ENCODE measurements at regions not wholly inside any gene's neighbourhood (a gene's known extent, or its start where the extent isn't known, plus 50 kb on each side); places are given as distances from the start of the nearest gene placed in this dataset.

DNA sequence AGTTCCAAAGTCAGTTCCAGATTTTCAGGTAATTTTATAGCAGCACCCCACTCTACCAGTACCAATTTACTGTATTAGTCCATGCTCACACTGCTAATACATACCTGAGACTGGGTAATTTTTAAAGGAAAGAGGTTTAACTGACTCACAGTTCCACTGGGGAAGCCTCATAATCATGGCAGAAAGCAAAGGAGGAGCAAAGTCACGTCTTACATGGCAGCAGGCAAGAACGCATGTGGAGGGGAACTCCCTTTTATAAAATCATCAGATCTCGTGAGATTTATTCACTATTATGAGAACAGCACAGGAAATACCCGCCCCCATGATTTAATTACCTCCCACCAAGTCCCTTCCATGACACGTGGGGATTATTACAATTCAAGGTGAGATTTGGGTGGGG lies 142.4 kb downstream of the AHR start:
- H3K27ac ChIP-seq (ENCODE audit: low read length) = no peak overlapping the region
- TF ChIP-seq, protein P1, sequence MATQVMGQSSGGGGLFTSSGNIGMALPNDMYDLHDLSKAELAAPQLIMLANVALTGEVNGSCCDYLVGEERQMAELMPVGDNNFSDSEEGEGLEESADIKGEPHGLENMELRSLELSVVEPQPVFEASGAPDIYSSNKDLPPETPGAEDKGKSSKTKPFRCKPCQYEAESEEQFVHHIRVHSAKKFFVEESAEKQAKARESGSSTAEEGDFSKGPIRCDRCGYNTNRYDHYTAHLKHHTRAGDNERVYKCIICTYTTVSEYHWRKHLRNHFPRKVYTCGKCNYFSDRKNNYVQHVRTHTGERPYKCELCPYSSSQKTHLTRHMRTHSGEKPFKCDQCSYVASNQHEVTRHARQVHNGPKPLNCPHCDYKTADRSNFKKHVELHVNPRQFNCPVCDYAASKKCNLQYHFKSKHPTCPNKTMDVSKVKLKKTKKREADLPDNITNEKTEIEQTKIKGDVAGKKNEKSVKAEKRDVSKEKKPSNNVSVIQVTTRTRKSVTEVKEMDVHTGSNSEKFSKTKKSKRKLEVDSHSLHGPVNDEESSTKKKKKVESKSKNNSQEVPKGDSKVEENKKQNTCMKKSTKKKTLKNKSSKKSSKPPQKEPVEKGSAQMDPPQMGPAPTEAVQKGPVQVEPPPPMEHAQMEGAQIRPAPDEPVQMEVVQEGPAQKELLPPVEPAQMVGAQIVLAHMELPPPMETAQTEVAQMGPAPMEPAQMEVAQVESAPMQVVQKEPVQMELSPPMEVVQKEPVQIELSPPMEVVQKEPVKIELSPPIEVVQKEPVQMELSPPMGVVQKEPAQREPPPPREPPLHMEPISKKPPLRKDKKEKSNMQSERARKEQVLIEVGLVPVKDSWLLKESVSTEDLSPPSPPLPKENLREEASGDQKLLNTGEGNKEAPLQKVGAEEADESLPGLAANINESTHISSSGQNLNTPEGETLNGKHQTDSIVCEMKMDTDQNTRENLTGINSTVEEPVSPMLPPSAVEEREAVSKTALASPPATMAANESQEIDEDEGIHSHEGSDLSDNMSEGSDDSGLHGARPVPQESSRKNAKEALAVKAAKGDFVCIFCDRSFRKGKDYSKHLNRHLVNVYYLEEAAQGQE (IDR thresholded peaks at IDR 0.05; ENCODE audit: borderline replicate concordance) = no peak
- no peak for TF ChIP-seq RAD21 (conservative IDR thresholded peaks at IDR 0.05)
- no peak for TF ChIP-seq TAF1 (IDR thresholded peaks at IDR 0.05; ENCODE audit: low read depth)
- TF ChIP-seq, protein P2, sequence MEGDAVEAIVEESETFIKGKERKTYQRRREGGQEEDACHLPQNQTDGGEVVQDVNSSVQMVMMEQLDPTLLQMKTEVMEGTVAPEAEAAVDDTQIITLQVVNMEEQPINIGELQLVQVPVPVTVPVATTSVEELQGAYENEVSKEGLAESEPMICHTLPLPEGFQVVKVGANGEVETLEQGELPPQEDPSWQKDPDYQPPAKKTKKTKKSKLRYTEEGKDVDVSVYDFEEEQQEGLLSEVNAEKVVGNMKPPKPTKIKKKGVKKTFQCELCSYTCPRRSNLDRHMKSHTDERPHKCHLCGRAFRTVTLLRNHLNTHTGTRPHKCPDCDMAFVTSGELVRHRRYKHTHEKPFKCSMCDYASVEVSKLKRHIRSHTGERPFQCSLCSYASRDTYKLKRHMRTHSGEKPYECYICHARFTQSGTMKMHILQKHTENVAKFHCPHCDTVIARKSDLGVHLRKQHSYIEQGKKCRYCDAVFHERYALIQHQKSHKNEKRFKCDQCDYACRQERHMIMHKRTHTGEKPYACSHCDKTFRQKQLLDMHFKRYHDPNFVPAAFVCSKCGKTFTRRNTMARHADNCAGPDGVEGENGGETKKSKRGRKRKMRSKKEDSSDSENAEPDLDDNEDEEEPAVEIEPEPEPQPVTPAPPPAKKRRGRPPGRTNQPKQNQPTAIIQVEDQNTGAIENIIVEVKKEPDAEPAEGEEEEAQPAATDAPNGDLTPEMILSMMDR (IDR thresholded peaks at IDR 0.05; ENCODE audit: poor library complexity, severe bottlenecking) = no peak
- no peak for TF ChIP-seq SMC3 (conservative IDR thresholded peaks at IDR 0.05; ENCODE audit: poor library complexity)
- TF ChIP-seq EZH2 (IDR thresholded peaks at IDR 0.05; ENCODE audit: borderline replicate concordance, insufficient read depth, low read length, poor library complexity, severe bottlenecking) = no peak
- no peak for TF ChIP-seq POLR2AphosphoS5 (IDR thresholded peaks at IDR 0.05)
- TF ChIP-seq EP300 (conservative IDR thresholded peaks at IDR 0.05; ENCODE audit: poor library complexity, severe bottlenecking) = no peak
- TF ChIP-seq MXI1 (conservative IDR thresholded peaks at IDR 0.05; ENCODE audit: poor library complexity, severe bottlenecking) = no peak

DNA sequence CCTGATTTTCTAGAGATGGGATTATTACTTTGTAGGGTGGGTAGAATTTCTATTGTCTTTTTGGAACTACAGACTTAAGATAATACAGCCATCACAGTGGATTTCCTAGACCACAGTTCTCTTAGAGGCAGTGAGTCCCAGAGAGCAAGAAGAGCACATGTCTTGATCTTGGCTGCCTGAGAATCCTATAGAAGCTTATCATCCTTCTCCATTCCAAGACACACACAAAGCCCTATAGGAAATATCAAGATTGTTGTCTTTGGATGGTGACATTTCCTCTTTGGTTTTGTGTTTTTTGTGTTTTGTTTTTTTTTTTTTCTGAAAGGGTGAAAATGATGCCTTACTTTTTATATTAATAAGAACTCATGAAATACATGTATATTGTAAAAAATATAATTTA lies 143.1 kb downstream of the AHR start:
- H4K20me1 ChIP-seq (ENCODE audit: insufficient read depth) = no peaks in the 10 kb centered on the region
- H3K9me2 ChIP-seq (ENCODE audit: insufficient read depth, low read length) = no peaks in the 10 kb centered on the region
- H3K9me3 ChIP-seq (ENCODE audit: low read length) = no peaks in the 10 kb centered on the region
- H3K4me2 ChIP-seq (ENCODE audit: low read length) = no peak overlapping the region
- no peaks in the 10 kb centered on the region for H3F3A ChIP-seq (ENCODE audit: insufficient read depth, low read length, poor library complexity, severe bottlenecking)
- H3K4me3 ChIP-seq (ENCODE audit: low read length) = no peak overlapping the region
- no peaks in the 10 kb centered on the region for H3K79me2 ChIP-seq (replicated peaks; ENCODE audit: insufficient read depth, low read length)
- H2AFZ ChIP-seq (ENCODE audit: low read depth, low read length) = no peak overlapping the region
- no peaks in the 10 kb centered on the region for H3K27me3 ChIP-seq (ENCODE audit: insufficient read depth, low read depth, low read length)
- no peak overlapping the region for H3K9ac ChIP-seq (ENCODE audit: low read length)
- H3K36me3 ChIP-seq (ENCODE audit: insufficient read depth, low read length) = no peaks in the 10 kb centered on the region
- TF ChIP-seq EZH2 (IDR thresholded peaks at IDR 0.05; ENCODE audit: borderline replicate concordance, insufficient read depth, low read length, poor library complexity, severe bottlenecking) = no peak
- no peak for TF ChIP-seq MXI1 (conservative IDR thresholded peaks at IDR 0.05; ENCODE audit: poor library complexity, severe bottlenecking)
- TF ChIP-seq, protein P2 (IDR thresholded peaks at IDR 0.05; ENCODE audit: poor library complexity, severe bottlenecking) = no peak
- TF ChIP-seq, protein P1 (IDR thresholded peaks at IDR 0.05; ENCODE audit: borderline replicate concordance) = no peak
- TF ChIP-seq POLR2AphosphoS5 (IDR thresholded peaks at IDR 0.05) = no peak
- no peak for TF ChIP-seq EP300 (conservative IDR thresholded peaks at IDR 0.05; ENCODE audit: poor library complexity, severe bottlenecking)
- no peak for TF ChIP-seq TAF1 (IDR thresholded peaks at IDR 0.05; ENCODE audit: low read depth)
- no peak for TF ChIP-seq RAD21 (conservative IDR thresholded peaks at IDR 0.05)
- TF ChIP-seq SMC3 (conservative IDR thresholded peaks at IDR 0.05; ENCODE audit: poor library complexity) = no peak
- H3K27ac ChIP-seq (ENCODE audit: low read length) = no peak overlapping the region

More for the DNA sequence above, 142.4 kb downstream of the AHR start:
- Histone ChIP-seq H3K36me3 (ENCODE audit: insufficient read depth, low read length) (no peaks in the 10 kb centered on the region), H3K9me3 (ENCODE audit: low read length) (no peaks in the 10 kb centered on the region), H3K4me2 (ENCODE audit: low read length) (no peak overlapping the region), H4K20me1 (ENCODE audit: insufficient read depth) (no peaks in the 10 kb centered on the region), H2AFZ (ENCODE audit: low read depth, low read length) (no peak overlapping the region), H3K9me2 (ENCODE audit: insufficient read depth, low read length) (no peaks in the 10 kb centered on the region), H3K79me2 (replicated peaks; ENCODE audit: insufficient read depth, low read length) (no peaks in the 10 kb centered on the region), H3F3A (ENCODE audit: insufficient read depth, low read length, poor library complexity, severe bottlenecking) (no peaks in the 10 kb centered on the region), H3K9ac (ENCODE audit: low read length) (no peak overlapping the region), H3K4me3 (ENCODE audit: low read length) (no peak overlapping the region), H3K27me3 (ENCODE audit: insufficient read depth, low read depth, low read length) (no peaks in the 10 kb centered on the region)
